ENCODE measurements at regions not wholly inside any gene's neighbourhood (a gene's known extent, or its start where the extent isn't known, plus 50 kb on each side); places are given as distances from the start of the nearest gene placed in this dataset.

DNA sequence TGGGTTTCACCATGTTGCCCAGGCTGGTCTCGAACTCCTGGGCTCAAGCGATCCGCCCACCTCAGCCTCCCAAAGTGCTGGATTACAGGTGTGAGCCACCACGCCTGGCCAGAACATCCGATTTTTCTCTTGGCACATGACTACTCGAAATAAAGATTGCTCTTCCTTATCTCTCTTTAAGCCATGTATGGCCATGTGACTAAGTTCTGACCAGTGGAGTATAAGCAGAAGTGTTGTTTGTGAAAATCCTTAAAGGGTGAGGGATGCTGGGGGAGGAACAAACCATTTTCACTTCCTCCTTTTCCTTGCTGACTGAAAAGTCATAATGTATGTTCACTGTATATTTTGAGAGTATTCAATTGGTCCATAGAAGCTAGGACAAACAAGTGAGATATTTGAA lies 50.7 kb upstream of the ATF7IP start:
- TF ChIP-seq, protein P1, sequence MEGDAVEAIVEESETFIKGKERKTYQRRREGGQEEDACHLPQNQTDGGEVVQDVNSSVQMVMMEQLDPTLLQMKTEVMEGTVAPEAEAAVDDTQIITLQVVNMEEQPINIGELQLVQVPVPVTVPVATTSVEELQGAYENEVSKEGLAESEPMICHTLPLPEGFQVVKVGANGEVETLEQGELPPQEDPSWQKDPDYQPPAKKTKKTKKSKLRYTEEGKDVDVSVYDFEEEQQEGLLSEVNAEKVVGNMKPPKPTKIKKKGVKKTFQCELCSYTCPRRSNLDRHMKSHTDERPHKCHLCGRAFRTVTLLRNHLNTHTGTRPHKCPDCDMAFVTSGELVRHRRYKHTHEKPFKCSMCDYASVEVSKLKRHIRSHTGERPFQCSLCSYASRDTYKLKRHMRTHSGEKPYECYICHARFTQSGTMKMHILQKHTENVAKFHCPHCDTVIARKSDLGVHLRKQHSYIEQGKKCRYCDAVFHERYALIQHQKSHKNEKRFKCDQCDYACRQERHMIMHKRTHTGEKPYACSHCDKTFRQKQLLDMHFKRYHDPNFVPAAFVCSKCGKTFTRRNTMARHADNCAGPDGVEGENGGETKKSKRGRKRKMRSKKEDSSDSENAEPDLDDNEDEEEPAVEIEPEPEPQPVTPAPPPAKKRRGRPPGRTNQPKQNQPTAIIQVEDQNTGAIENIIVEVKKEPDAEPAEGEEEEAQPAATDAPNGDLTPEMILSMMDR (IDR thresholded peaks at IDR 0.05; ENCODE audit: insufficient read depth, low read depth, low read length) = no peak
- TF ChIP-seq EZH2 (IDR thresholded peaks at IDR 0.05; ENCODE audit: insufficient read depth, low read length) = no peak
